PC-9 (cell line): ENCODE measurements at regions not wholly inside any gene's neighbourhood (a gene's known extent, or its start where the extent isn't known, plus 50 kb on each side); places are given as distances from the start of the nearest gene placed in this dataset.

Experiments
- CTCF ChIP-seq: fragments of 200-600 bp; sonication (generic); conservative IDR thresholded peaks from 2 replicates; pipeline ENCODE4 v1.6.1; 2017; ENCODE audit warnings: mixed run types, antibody characterized with exemption, mild to moderate bottlenecking, moderate library complexity
- EZH2 ChIP-seq: fragments of 200-600 bp; sonication (generic); IDR thresholded peaks from 2 replicates; pipeline ENCODE4 v1.8.0; 2017; ENCODE audit warnings: antibody characterized with exemption, low read depth

- TF ChIP-seq CTCF (no peak), EZH2 (no peak)
Measured at GRCh38 chr6:128630213-128630612, 109.8 kb upstream of the PTPRK start.
